ENCODE measurements at regions not wholly inside any gene's neighbourhood (a gene's known extent, or its start where the extent isn't known, plus 50 kb on each side); places are given as distances from the start of the nearest gene placed in this dataset.

DNA sequence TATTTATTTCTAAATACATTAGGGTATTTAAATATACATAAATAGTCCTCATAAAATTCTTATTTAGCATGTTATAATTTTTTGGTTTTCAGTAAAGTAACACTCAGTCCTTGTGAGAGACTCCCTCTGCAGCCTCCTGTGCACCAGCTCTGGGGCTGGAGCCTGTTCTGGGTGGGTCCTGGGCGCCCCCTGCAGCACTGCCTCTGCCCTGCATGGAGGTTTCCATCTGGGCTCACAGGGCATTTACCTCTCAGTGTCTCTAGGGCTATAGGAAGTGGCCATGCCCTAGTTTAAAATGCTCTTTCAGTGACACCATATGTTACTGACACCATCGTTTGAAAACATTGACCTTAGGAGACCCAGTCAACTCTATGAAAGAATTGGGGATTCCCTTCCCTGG lies 1155.2 kb downstream of the TMEM121 start:
- H3K4me2 ChIP-seq = no peak overlapping the region
- no peaks in the 10 kb centered on the region for H3K79me2 ChIP-seq (ENCODE audit: insufficient read depth, low read depth)
- no peak for TF ChIP-seq CTCF (conservative IDR thresholded peaks at IDR 0.05; ENCODE audit: low read depth, low read length)
- H3K36me3 ChIP-seq (ENCODE audit: insufficient read depth) = no peaks in the 10 kb centered on the region
- H3K27me3 ChIP-seq (ENCODE audit: insufficient read depth, low read depth) = no peaks in the 10 kb centered on the region
- H3K4me1 ChIP-seq (ENCODE audit: low read depth, poor library complexity, severe bottlenecking) = no peaks in the 10 kb centered on the region
- no peak overlapping the region for H3K9ac ChIP-seq
- no peak overlapping the region for H3K27ac ChIP-seq
- H4K20me1 ChIP-seq (ENCODE audit: insufficient read depth) = no peaks in the 10 kb centered on the region
- no peak overlapping the region for H3K4me3 ChIP-seq (IDR thresholded peaks at IDR 0.05; ENCODE audit: insufficient read depth, low read depth, low read length)
- H2AFZ ChIP-seq (ENCODE audit: low read depth) = no peak overlapping the region

DNA sequence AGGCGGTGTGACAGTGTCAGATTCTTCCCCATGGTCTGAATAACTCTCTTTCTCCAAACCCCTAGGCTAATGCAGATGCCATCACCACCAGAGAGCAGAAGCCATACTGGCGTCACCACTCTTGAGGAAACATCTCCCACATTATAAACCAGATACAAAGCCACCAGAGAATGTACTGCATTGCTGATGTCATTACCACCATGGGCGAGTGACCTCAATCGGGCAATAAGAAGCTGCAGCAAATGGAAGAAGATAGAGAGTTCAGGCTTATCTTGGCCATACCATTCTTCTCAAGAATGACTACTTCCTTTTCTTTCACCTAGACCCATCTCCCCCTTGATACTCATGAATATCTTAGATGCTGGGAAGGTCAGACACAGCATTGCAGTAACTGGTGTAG lies 1157.2 kb downstream of the TMEM121 start:
- H3K9ac ChIP-seq = no peak overlapping the region
- no peaks in the 10 kb centered on the region for H3K4me1 ChIP-seq (ENCODE audit: low read depth, poor library complexity, severe bottlenecking)
- H2AFZ ChIP-seq (ENCODE audit: low read depth) = no peak overlapping the region
- H3K79me2 ChIP-seq (ENCODE audit: insufficient read depth, low read depth) = no peaks in the 10 kb centered on the region
- H3K27me3 ChIP-seq (ENCODE audit: insufficient read depth, low read depth) = no peaks in the 10 kb centered on the region
- H3K27ac ChIP-seq = no peak overlapping the region
- TF ChIP-seq CTCF (conservative IDR thresholded peaks at IDR 0.05; ENCODE audit: low read depth, low read length) = no peak
- H4K20me1 ChIP-seq (ENCODE audit: insufficient read depth) = no peaks in the 10 kb centered on the region
- no peak overlapping the region for H3K4me2 ChIP-seq
- H3K36me3 ChIP-seq (ENCODE audit: insufficient read depth) = no peaks in the 10 kb centered on the region
- no peak overlapping the region for H3K4me3 ChIP-seq (IDR thresholded peaks at IDR 0.05; ENCODE audit: insufficient read depth, low read depth, low read length)

- no peak overlapping the region for H3K4me3 ChIP-seq (IDR thresholded peaks at IDR 0.05; ENCODE audit: insufficient read depth, low read depth, low read length)
- H3K9ac ChIP-seq = no peak overlapping the region
- H3K4me2 ChIP-seq = no peak overlapping the region
- H3K4me1 ChIP-seq (ENCODE audit: low read depth, poor library complexity, severe bottlenecking) = no peaks in the 10 kb centered on the region
- H3K27me3 ChIP-seq (ENCODE audit: insufficient read depth, low read depth) = no peaks in the 10 kb centered on the region
- no peak for TF ChIP-seq CTCF (conservative IDR thresholded peaks at IDR 0.05; ENCODE audit: low read depth, low read length)
- H3K36me3 ChIP-seq (ENCODE audit: insufficient read depth) = no peaks in the 10 kb centered on the region
- H2AFZ ChIP-seq (ENCODE audit: low read depth) = no peak overlapping the region
- no peak overlapping the region for H3K27ac ChIP-seq
- H4K20me1 ChIP-seq (ENCODE audit: insufficient read depth) = no peaks in the 10 kb centered on the region
- H3K79me2 ChIP-seq (ENCODE audit: insufficient read depth, low read depth) = no peaks in the 10 kb centered on the region
Observed at GRCh38 chr14:106686533-106686932, 1160.2 kb downstream of the TMEM121 start.

DNA sequence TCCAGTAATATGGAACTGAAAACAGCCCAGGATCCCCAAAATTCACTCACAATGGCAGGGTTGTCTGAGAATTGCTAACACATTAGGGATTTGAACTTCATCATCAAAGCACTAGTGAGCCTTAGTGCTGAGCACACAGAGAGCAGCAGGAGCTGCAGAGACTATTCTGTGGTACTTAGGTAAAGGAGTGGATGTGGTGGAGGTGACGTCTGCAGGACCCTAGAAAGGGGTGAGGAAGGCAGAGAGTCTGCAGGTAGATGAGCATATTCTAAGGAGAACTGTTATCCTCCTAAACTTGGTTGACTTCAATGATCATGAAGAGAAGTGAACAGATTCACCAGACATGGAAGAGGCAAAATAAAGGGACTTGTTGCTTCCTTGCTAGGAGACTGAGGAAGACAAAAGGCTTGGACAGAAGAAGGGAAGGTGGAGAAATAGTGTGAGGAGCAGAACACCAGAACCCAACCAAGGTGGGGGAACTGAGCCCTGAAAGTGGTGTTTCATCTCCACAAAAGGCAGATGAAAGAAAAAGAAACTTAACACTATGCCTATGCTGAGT lies 1164.0 kb downstream of the TMEM121 start:
- H4K20me1 ChIP-seq (ENCODE audit: insufficient read depth) = no peaks in the 10 kb centered on the region
- H3K4me1 ChIP-seq (ENCODE audit: low read depth, poor library complexity, severe bottlenecking) = peaks cover 3% of the 10 kb centered on the region
- H3K79me2 ChIP-seq (ENCODE audit: insufficient read depth, low read depth) = no peaks in the 10 kb centered on the region
- H2AFZ ChIP-seq (ENCODE audit: low read depth) = no peak overlapping the region
- no peak overlapping the region for H3K9ac ChIP-seq
- no peak overlapping the region for H3K4me3 ChIP-seq (IDR thresholded peaks at IDR 0.05; ENCODE audit: insufficient read depth, low read depth, low read length)
- no peaks in the 10 kb centered on the region for H3K27me3 ChIP-seq (ENCODE audit: insufficient read depth, low read depth)
- no peak overlapping the region for H3K27ac ChIP-seq
- no peaks in the 10 kb centered on the region for H3K36me3 ChIP-seq (ENCODE audit: insufficient read depth)
- no peak for TF ChIP-seq CTCF (conservative IDR thresholded peaks at IDR 0.05; ENCODE audit: low read depth, low read length)
- no peak overlapping the region for H3K4me2 ChIP-seq
